ENCODE measurements at regions not wholly inside any gene's neighbourhood (a gene's known extent, or its start where the extent isn't known, plus 50 kb on each side); places are given as distances from the start of the nearest gene placed in this dataset.

DNA sequence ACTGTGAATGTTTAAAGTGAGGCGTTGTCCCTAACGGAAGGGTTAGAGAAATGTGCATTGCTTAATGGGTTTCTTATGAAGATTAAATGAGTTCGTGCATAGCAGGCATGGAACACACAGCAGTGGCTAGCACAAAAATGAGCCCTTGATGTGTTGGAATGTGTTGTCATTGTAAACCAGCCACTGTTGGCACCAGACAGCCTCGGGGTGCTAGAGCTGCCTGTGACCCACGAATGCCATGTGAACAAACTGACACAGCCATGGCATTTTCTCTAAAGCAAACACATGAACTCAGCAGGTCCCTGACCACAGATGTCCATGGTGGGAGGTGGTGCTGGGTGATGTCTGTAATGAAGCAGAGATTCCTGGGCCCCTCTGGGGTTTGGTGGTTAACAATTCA lies 111.1 kb upstream of the DPP6 start:
- TF ChIP-seq, protein P1, sequence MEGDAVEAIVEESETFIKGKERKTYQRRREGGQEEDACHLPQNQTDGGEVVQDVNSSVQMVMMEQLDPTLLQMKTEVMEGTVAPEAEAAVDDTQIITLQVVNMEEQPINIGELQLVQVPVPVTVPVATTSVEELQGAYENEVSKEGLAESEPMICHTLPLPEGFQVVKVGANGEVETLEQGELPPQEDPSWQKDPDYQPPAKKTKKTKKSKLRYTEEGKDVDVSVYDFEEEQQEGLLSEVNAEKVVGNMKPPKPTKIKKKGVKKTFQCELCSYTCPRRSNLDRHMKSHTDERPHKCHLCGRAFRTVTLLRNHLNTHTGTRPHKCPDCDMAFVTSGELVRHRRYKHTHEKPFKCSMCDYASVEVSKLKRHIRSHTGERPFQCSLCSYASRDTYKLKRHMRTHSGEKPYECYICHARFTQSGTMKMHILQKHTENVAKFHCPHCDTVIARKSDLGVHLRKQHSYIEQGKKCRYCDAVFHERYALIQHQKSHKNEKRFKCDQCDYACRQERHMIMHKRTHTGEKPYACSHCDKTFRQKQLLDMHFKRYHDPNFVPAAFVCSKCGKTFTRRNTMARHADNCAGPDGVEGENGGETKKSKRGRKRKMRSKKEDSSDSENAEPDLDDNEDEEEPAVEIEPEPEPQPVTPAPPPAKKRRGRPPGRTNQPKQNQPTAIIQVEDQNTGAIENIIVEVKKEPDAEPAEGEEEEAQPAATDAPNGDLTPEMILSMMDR (conservative IDR thresholded peaks at IDR 0.05; ENCODE audit: low read length) = no peak
- no peak for TF ChIP-seq EZH2phosphoT487 (IDR thresholded peaks at IDR 0.05; ENCODE audit: borderline replicate concordance, low read depth, low read length)
